Caco-2 (cell line): ENCODE measurements at regions not wholly inside any gene's neighbourhood (a gene's known extent, or its start where the extent isn't known, plus 50 kb on each side); places are given as distances from the start of the nearest gene placed in this dataset.

Source experiments
- BruUV-seq: library from RNA; stranded (reverse); fragments of 400-500 nt; replicated peaks from 2 replicates; lab custom pipeline; 2021; lab: Mats Ljungman, UMichigan
- CTCF ChIA-PET: fragments of 300-600 bp; sonication (Branson Sonifier 250); formaldehyde crosslinking; loops from one replicate; lab custom pipeline; 2022; ENCODE audit warnings: antibody characterized with exemption; lab: Charles Lee
- POLR2A ChIA-PET: fragments of 300-600 bp; sonication (Branson Sonifier 250); formaldehyde crosslinking; loops from one replicate; lab custom pipeline; 2022; ENCODE audit warnings: antibody characterized with exemption; lab: Charles Lee
- DNase-seq, 2 experiments: peaks; one replicate each; pipeline versions ENCODE4 v3.0.0 to v3.0.0-alpha.2; 2020 to 2022
- H3K27me3 ChIP-seq: replicated peaks from 2 replicates; pipeline ENCODE4 v1.6.0; 2011; ENCODE audit warnings: low read length; ENCODE audit not compliant: control insufficient read depth, insufficient read depth
- H3K36me3 ChIP-seq: 2 replicates; pipeline ENCODE4 v1.5.1; 2011; ENCODE audit warnings: low read length; ENCODE audit not compliant: control insufficient read depth, insufficient read depth
- H3K4me1 ChIP-seq: fragments of 250-450 bp; sonication (Bioruptor Pico); 2 replicates; pipeline ENCODE4 v1.5.1; 2020; ENCODE audit warnings: mild to moderate bottlenecking
- H3K4me3 ChIP-seq: 2 replicates; pipeline ENCODE4 v1.5.1; 2011; ENCODE audit warnings: low read depth, mild to moderate bottlenecking, control low read depth, low read length
- H3K9me3 ChIP-seq: fragments of 250-450 bp; sonication (Bioruptor Pico); 2 replicates; pipeline ENCODE4 v1.5.1; 2020; ENCODE audit warnings: mild to moderate bottlenecking, moderate library complexity
- H3K27ac Mint-ChIP-seq: one replicate; pipeline ENCODE4 v1.8.0; 2022; ENCODE audit warnings: mixed read lengths; ENCODE audit not compliant: unreplicated experiment
- H3K27me3 Mint-ChIP-seq: one replicate; pipeline ENCODE4 v1.8.0; 2022; ENCODE audit warnings: mixed read lengths; ENCODE audit not compliant: insufficient read depth, unreplicated experiment
- H3K36me3 Mint-ChIP-seq: one replicate; pipeline ENCODE4 v1.8.0; 2022; ENCODE audit warnings: mild to moderate bottlenecking, mixed read lengths; ENCODE audit not compliant: insufficient read depth, unreplicated experiment
- H3K4me1 Mint-ChIP-seq: one replicate; pipeline ENCODE4 v1.8.0; 2022; ENCODE audit warnings: low read depth, mixed read lengths; ENCODE audit not compliant: unreplicated experiment
- H3K4me3 Mint-ChIP-seq: one replicate; pipeline ENCODE4 v1.8.0; 2022; ENCODE audit warnings: mild to moderate bottlenecking, moderate library complexity, mixed read lengths; ENCODE audit not compliant: unreplicated experiment
- H3K9me3 Mint-ChIP-seq: one replicate; pipeline ENCODE4 v1.8.0; 2022; ENCODE audit warnings: mixed read lengths; ENCODE audit not compliant: unreplicated experiment
- CTCF ChIP-seq, 2 experiments: fragments of 200-600 bp in 1 of 2; IDR thresholded peaks; 1 replicate in 1 of 2; 2 replicates in 1 of 2; pipeline versions ENCODE4 v1.5.1 to v1.8.0; 2011 to 2022; ENCODE audit warnings: antibody characterized with exemption in 1 of 2, control low read depth in 1 of 2, inconsistent platforms in 1 of 2, low read depth in 1 of 2, low read length in 1 of 2, mild to moderate bottlenecking in 1 of 2, moderate library complexity in 1 of 2; ENCODE audit not compliant: insufficient read depth in 1 of 2, severe bottlenecking in 1 of 2, unreplicated experiment in 1 of 2
- intact Hi-C: fragments of 100-400 bp; cut with micrococcal nuclease; formaldehyde crosslinking; loops from one replicate; pipeline ENCODE4 v1.10.0; 2022; ENCODE audit not compliant: unreplicated experiment

- Mint-ChIP-seq H3K9me3 (no peaks in the 10 kb centered on the region), H3K27ac (no peak overlapping the region), H3K27me3 (no peaks in the 10 kb centered on the region), H3K4me1 (no peaks in the 10 kb centered on the region), H3K4me3 (no peak overlapping the region), H3K36me3 (no peaks in the 10 kb centered on the region)
- ChIA-PET CTCF (no interaction called here), POLR2A (no interaction called here)
- no peak for TF ChIP-seq CTCF (IDR thresholded peaks at IDR 0.05; ENCODE audit: insufficient read depth in 1 of 2, low read depth in 1 of 2, low read length in 1 of 2, severe bottlenecking in 1 of 2, unreplicated experiment in 1 of 2)
- Histone ChIP-seq H3K9me3 (no peaks in the 10 kb centered on the region), H3K4me3 (no peak overlapping the region), H3K4me1 (no peaks in the 10 kb centered on the region), H3K27me3 (no peaks in the 10 kb centered on the region), H3K36me3 (no peaks in the 10 kb centered on the region)
- no peak for DNase-seq
- intact Hi-C loops, result no loop called here
- no TSS peak for BruUV-seq
Measured at GRCh38 chr3:145578471-145578870, 582.5 kb downstream of the PLOD2 start.

GRCh38 chr3:145581694-145582093, 579.3 kb downstream of the PLOD2 start:
- no peaks in the 10 kb centered on the region for H3K4me1 Mint-ChIP-seq

GRCh38 chr3:145604851-145605250, 556.1 kb downstream of the PLOD2 start:
- no peak overlapping the region for H3K4me3 Mint-ChIP-seq
- intact Hi-C loops, result no loop called here
- H3K27ac Mint-ChIP-seq, result no peak overlapping the region
- Histone ChIP-seq H3K36me3 (no peaks in the 10 kb centered on the region), H3K4me1 (no peaks in the 10 kb centered on the region), H3K27me3 (no peaks in the 10 kb centered on the region), H3K9me3 (no peaks in the 10 kb centered on the region), H3K4me3 (no peak overlapping the region)
- no peaks in the 10 kb centered on the region for H3K27me3 Mint-ChIP-seq
- no TSS peak for BruUV-seq
- no peak for DNase-seq
- H3K9me3 Mint-ChIP-seq, result no peaks in the 10 kb centered on the region
- POLR2A ChIA-PET, result no interaction called here
- CTCF ChIA-PET, result no interaction called here
- no peaks in the 10 kb centered on the region for H3K36me3 Mint-ChIP-seq
- H3K4me1 Mint-ChIP-seq, result no peaks in the 10 kb centered on the region
- no peak for TF ChIP-seq CTCF (IDR thresholded peaks at IDR 0.05; ENCODE audit: insufficient read depth in 1 of 2, low read depth in 1 of 2, low read length in 1 of 2, severe bottlenecking in 1 of 2, unreplicated experiment in 1 of 2)

More at GRCh38 chr3:145581694-145582093, 579.3 kb downstream of the PLOD2 start:
- no peak for TF ChIP-seq CTCF (IDR thresholded peaks at IDR 0.05; ENCODE audit: insufficient read depth in 1 of 2, low read depth in 1 of 2, low read length in 1 of 2, severe bottlenecking in 1 of 2, unreplicated experiment in 1 of 2)
- CTCF ChIA-PET, result no interaction called here
- intact Hi-C loops, result no loop called here
- Mint-ChIP-seq H3K27me3 (no peaks in the 10 kb centered on the region), H3K27ac (no peak overlapping the region), H3K9me3 (no peaks in the 10 kb centered on the region), H3K4me3 (no peak overlapping the region), H3K36me3 (no peaks in the 10 kb centered on the region)
- Histone ChIP-seq H3K4me3 (no peak overlapping the region), H3K27me3 (no peaks in the 10 kb centered on the region), H3K4me1 (no peaks in the 10 kb centered on the region), H3K9me3 (no peaks in the 10 kb centered on the region), H3K36me3 (no peaks in the 10 kb centered on the region)
- BruUV-seq, result no TSS peak
- DNase-seq, result no peak
- POLR2A ChIA-PET, result no interaction called here
